Osteoblast (primary cell): ENCODE measurements at regions not wholly inside any gene's neighbourhood (a gene's known extent, or its start where the extent isn't known, plus 50 kb on each side); places are given as distances from the start of the nearest gene placed in this dataset.
A peak's percentile ranks its signal among the peaks of the same experiment; 100 is the strongest.

Source experiments
- DNase-seq: peaks from one replicate; pipeline ENCODE4 v3.0.0; 2011; ENCODE audit warnings: low spot score, mixed read lengths; ENCODE audit not compliant: insufficient read length; ENCODE audit errors: missing footprints
- H2AFZ ChIP-seq: 2 replicates; pipeline ENCODE4 v1.6.0; 2011; ENCODE audit warnings: mild to moderate bottlenecking, low read length
- H3K27ac ChIP-seq: 2 replicates; pipeline ENCODE4 v1.5.1; 2011; ENCODE audit warnings: mild to moderate bottlenecking, low read depth, low read length, moderate library complexity
- H3K27me3 ChIP-seq: 2 replicates; pipeline ENCODE4 v1.6.0; 2012; ENCODE audit warnings: mild to moderate bottlenecking, control low read depth, inconsistent platforms, low read length, moderate library complexity; ENCODE audit not compliant: insufficient read depth
- H3K36me3 ChIP-seq: 2 replicates; pipeline ENCODE4 v1.5.1; 2011; ENCODE audit warnings: mild to moderate bottlenecking, low read length, control low read depth, moderate library complexity; ENCODE audit not compliant: insufficient read depth
- H3K4me1 ChIP-seq: 2 replicates; pipeline ENCODE4 v1.5.1; 2011; ENCODE audit warnings: mild to moderate bottlenecking, low read length, control low read depth, moderate library complexity; ENCODE audit not compliant: insufficient read depth
- H3K4me2 ChIP-seq: 2 replicates; pipeline ENCODE4 v1.6.0; 2011; ENCODE audit warnings: mild to moderate bottlenecking, low read length; ENCODE audit not compliant: insufficient read depth
- H3K4me3 ChIP-seq: fragments of 200-600 bp; sonication (generic); 3 replicates; pipeline ENCODE4 v1.5.1; 2012; ENCODE audit warnings: mild to moderate bottlenecking, low read length, inconsistent platforms; ENCODE audit not compliant: insufficient read depth
- H3K79me2 ChIP-seq: 2 replicates; pipeline ENCODE4 v1.6.0; 2012; ENCODE audit warnings: mild to moderate bottlenecking, low read length, control low read depth, inconsistent platforms; ENCODE audit not compliant: insufficient read depth
- H3K9me3 ChIP-seq: 2 replicates; pipeline ENCODE4 v1.5.1; 2011; ENCODE audit warnings: low read depth, low read length, control low read depth
- H4K20me1 ChIP-seq: 2 replicates; pipeline ENCODE4 v1.6.0; 2012; ENCODE audit warnings: mild to moderate bottlenecking, low read length, control low read depth; ENCODE audit not compliant: insufficient read depth
- TF ChIP-seq, protein P1 (sequence below): IDR thresholded peaks from 2 replicates; pipeline ENCODE4 v1.5.1; 2011; ENCODE audit warnings: mild to moderate bottlenecking, low read depth, low read length, moderate library complexity; ENCODE audit errors: extremely low read depth

DNA sequence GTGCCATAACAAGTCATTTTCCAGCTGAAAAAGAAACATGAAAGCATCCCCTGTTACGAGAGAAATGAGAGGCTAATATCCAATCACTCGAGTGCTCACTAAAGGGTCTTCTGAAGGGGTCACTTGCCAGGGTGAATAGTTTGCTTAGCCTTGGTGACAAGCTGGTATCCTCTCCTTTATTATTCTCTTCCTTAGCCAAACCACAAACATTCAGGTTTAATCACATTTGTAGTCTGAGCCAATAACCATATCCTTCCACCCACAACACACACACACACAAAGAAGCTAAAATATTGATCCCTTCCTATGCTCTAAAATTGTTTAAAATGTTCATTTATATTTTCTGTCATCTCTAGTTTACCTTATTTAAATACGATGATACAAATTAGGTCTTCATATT is 240.5 kb upstream of the TMCO5A start:
- Histone ChIP-seq H2AFZ (peak overlapping the region; percentile 31), H3K9me3 (peaks cover 6% of the 10 kb centered on the region), H3K36me3 (no peaks in the 10 kb centered on the region), H3K4me3 (no peak overlapping the region), H3K27ac (no peak overlapping the region), H3K4me1 (peaks cover 19% of the 10 kb centered on the region), H3K4me2 (peak overlapping the region; percentile 9), H3K79me2 (no peaks in the 10 kb centered on the region), H4K20me1 (no peaks in the 10 kb centered on the region), H3K27me3 (peaks cover 2% of the 10 kb centered on the region)
- no peak for DNase-seq
- TF ChIP-seq, protein P1, sequence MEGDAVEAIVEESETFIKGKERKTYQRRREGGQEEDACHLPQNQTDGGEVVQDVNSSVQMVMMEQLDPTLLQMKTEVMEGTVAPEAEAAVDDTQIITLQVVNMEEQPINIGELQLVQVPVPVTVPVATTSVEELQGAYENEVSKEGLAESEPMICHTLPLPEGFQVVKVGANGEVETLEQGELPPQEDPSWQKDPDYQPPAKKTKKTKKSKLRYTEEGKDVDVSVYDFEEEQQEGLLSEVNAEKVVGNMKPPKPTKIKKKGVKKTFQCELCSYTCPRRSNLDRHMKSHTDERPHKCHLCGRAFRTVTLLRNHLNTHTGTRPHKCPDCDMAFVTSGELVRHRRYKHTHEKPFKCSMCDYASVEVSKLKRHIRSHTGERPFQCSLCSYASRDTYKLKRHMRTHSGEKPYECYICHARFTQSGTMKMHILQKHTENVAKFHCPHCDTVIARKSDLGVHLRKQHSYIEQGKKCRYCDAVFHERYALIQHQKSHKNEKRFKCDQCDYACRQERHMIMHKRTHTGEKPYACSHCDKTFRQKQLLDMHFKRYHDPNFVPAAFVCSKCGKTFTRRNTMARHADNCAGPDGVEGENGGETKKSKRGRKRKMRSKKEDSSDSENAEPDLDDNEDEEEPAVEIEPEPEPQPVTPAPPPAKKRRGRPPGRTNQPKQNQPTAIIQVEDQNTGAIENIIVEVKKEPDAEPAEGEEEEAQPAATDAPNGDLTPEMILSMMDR, result no peak

DNA sequence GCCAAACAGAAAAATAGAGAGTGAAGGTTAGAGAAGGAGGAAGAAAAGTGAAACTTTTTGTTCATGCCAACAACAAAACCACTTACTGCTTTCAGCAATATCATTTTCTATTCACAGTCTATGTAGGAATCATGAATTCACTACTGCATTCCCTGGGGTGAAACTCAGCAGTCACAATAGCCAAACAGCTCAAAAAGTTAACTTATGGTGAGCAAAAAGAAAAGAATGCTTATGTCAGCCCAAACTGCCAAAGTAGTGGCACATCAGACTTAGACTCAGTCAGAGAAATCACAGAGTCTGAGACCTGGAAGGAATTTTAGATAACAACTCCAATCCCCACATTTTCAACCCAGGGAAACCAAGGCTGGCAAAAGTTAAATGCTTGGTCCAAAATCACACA is 238.7 kb upstream of the TMCO5A start:
- Histone ChIP-seq H4K20me1 (no peaks in the 10 kb centered on the region), H3K9me3 (no peaks in the 10 kb centered on the region), H3K27ac (no peak overlapping the region), H3K4me2 (peak overlapping the region; percentile 64), H3K27me3 (peaks cover 2% of the 10 kb centered on the region), H3K4me3 (no peak overlapping the region), H2AFZ (no peak overlapping the region), H3K4me1 (peaks cover 19% of the 10 kb centered on the region), H3K36me3 (no peaks in the 10 kb centered on the region), H3K79me2 (no peaks in the 10 kb centered on the region)
- TF ChIP-seq, protein P1, result no peak
- no peak for DNase-seq

DNA sequence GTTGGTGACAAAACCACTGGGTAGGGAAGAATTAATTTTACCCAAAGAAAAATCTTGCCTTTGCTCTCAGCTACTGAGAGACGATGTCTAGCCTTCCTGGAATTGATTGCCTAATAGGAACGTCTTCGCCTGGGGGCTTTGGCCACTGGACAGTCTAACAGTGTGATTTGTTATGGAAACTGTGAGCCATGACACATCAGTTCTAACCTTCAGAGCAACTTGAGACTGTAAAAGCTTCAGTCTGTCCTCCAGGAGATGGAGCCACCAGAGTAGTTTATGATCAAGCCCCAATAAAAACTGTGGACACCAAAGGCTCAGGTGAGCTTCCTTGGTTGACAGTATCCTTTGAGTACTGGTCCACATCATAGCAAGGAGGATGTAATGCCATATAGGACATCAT is 235.8 kb upstream of the TMCO5A start:
- H4K20me1 ChIP-seq, result no peaks in the 10 kb centered on the region
- TF ChIP-seq, protein P1, result peak; percentile 12
- H3K79me2 ChIP-seq, result no peaks in the 10 kb centered on the region
- no peaks in the 10 kb centered on the region for H3K36me3 ChIP-seq
- DNase-seq, result no peak
- H3K4me2 ChIP-seq, result no peak overlapping the region
- H3K4me1 ChIP-seq, result peaks cover 18% of the 10 kb centered on the region
- no peak overlapping the region for H3K27ac ChIP-seq
- H3K9me3 ChIP-seq, result no peaks in the 10 kb centered on the region
- H3K27me3 ChIP-seq, result peaks cover 2% of the 10 kb centered on the region
- no peak overlapping the region for H2AFZ ChIP-seq
- H3K4me3 ChIP-seq, result no peak overlapping the region

- no peak for DNase-seq
- H3K36me3 ChIP-seq, result no peaks in the 10 kb centered on the region
- no peak overlapping the region for H3K4me3 ChIP-seq
- no peaks in the 10 kb centered on the region for H3K79me2 ChIP-seq
- TF ChIP-seq, protein P1, result no peak
- peaks cover 2% of the 10 kb centered on the region for H3K27me3 ChIP-seq
- no peak overlapping the region for H3K4me2 ChIP-seq
- H2AFZ ChIP-seq, result no peak overlapping the region
- no peaks in the 10 kb centered on the region for H3K4me1 ChIP-seq
- no peaks in the 10 kb centered on the region for H4K20me1 ChIP-seq
- no peak overlapping the region for H3K27ac ChIP-seq
- no peaks in the 10 kb centered on the region for H3K9me3 ChIP-seq
Observed at GRCh38 chr15:37701230-37701629, 233.2 kb upstream of the TMCO5A start.
